Sigmoid colon (tissue), 3 donors: ENCODE measurements at regions not wholly inside any gene's neighbourhood (a gene's known extent, or its start where the extent isn't known, plus 50 kb on each side); places are given as distances from the start of the nearest gene placed in this dataset.

Source experiments
- CTCF ChIP-seq, 4 experiments: fragments of 450-650 bp in 3 of 4; fragments of 200-600 bp in 1 of 4; IDR thresholded peaks; one replicate each; pipeline ENCODE4 v1.5.1; 2016 to 2019; ENCODE audit warnings: antibody characterized with exemption in 4 of 4, mild to moderate bottlenecking in 3 of 4, moderate library complexity in 2 of 4
- POLR2A ChIP-seq, 2 donors: fragments of 450-650 bp; IDR thresholded peaks; one replicate each; pipeline ENCODE4 v1.6.1; 2016; ENCODE audit warnings: antibody characterized with exemption in 2 of 2, mild to moderate bottlenecking in 2 of 2, moderate library complexity in 2 of 2

DNA sequence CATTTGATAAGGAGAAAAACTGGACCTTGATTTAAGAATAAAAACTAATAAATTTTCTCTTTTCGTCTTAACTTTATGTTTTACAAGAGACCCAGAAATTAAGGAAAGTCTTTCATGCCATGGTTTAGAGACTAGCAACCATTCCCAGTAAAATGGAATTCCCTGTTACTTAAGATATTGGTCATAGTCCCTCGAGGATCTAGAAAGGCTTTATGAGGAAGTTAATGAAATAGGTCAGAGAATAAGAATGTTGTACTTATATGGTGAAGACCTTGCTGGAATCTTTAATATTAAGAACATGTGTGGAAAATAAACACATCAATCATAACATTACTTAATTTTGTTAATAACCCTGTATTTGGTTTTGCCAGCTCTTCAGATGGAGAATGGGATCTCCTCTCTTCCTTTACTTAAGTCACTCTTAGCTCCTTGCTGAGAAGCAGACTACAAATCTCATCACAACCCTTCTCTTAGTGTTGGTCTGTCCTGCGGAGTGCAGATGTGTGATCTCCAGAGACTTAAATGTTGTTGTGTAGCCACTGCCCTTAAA, 382.9 kb downstream of the QKI start:
- no peak for TF ChIP-seq CTCF (IDR thresholded peaks at IDR 0.05)
- no peak for TF ChIP-seq POLR2A (IDR thresholded peaks at IDR 0.05)
